Heart left ventricle (tissue), 16 donors: ENCODE measurements at regions not wholly inside any gene's neighbourhood (a gene's known extent, or its start where the extent isn't known, plus 50 kb on each side); places are given as distances from the start of the nearest gene placed in this dataset.

ENCODE experiments used
- ATAC-seq, 4 donors: fragments of 200-7000 bp; cut with Tn5 transposase; one replicate each; pipeline ENCODE4 v1.9.1; 2020 to 2022; ENCODE audit warnings: moderate library complexity in 4 of 4, mild to moderate bottlenecking in 3 of 4, moderate number of reproducible peaks in 1 of 4
- DNase-seq, 5 donors: peaks; one replicate each; pipeline ENCODE4 v3.0.0-alpha.2; 2020
- H3K27ac ChIP-seq, 12 donors: fragments of 200-600 bp; sonication (generic) in 4 of 12; one replicate each; pipeline versions ENCODE4 v1.5.0 to v1.8.0; 2016 to 2022; ENCODE audit warnings: mild to moderate bottlenecking in 2 of 12
- H3K27me3 ChIP-seq, 9 donors: fragments of 200-600 bp; sonication (generic) in 2 of 9; one replicate each; pipeline versions ENCODE4 v1.5.1 to v1.8.0; 2016 to 2022; ENCODE audit warnings: mild to moderate bottlenecking in 3 of 9
- H3K36me3 ChIP-seq, 9 donors: fragments of 200-600 bp; sonication (generic) in 2 of 9; one replicate each; pipeline versions ENCODE4 v1.5.0 to v1.8.0; 2018 to 2022; ENCODE audit warnings: mild to moderate bottlenecking in 2 of 9
- H3K4me1 ChIP-seq, 12 donors: fragments of 200-600 bp; sonication (generic) in 4 of 12; one replicate each; pipeline versions ENCODE4 v1.5.0 to v1.8.0; 2016 to 2022; ENCODE audit warnings: mild to moderate bottlenecking in 3 of 12
- H3K4me3 ChIP-seq, 12 donors: fragments of 200-600 bp; sonication (generic) in 4 of 12; one replicate each; pipeline versions ENCODE4 v1.5.0 to v1.8.0; 2017 to 2022; ENCODE audit warnings: mild to moderate bottlenecking in 9 of 12, moderate library complexity in 4 of 12
- H3K9me3 ChIP-seq, 12 donors: fragments of 200-600 bp; sonication (generic) in 4 of 12; one replicate each; pipeline versions ENCODE4 v1.5.0 to v1.8.0; 2016 to 2022; ENCODE audit warnings: mild to moderate bottlenecking in 1 of 12
- CTCF ChIP-seq, 12 donors: fragments of 200-600 bp; sonication (generic) in 4 of 12; IDR thresholded peaks; one replicate each; pipeline versions ENCODE4 v1.5.0 to v1.8.0; 2018 to 2022; ENCODE audit warnings: antibody characterized with exemption in 12 of 12, mild to moderate bottlenecking in 5 of 12
- POLR2A ChIP-seq, 2 donors: fragments of 450-650 bp; IDR thresholded peaks; one replicate each; pipeline ENCODE4 v1.6.1; 2017; ENCODE audit warnings: antibody characterized with exemption in 2 of 2, mild to moderate bottlenecking in 2 of 2, moderate library complexity in 2 of 2
- WGBS, 4 donors: extraction: QIAGEN DNeasy Blood & Tissue Kit in 2 of 4; methylation state at CpG; one replicate each; pipeline versions ENCODE4 v1.1.5 to v1.1.7; 2013 to 2018; 5-methylcytosine and 5-hydroxymethylcytosine counted together
- intact Hi-C, 10 donors: fragments of 100-400 bp; cut with DNase I; formaldehyde crosslinking; loops; one replicate each; pipeline versions ENCODE4 v1.11.1 to v1.14.2; 2022
- donor health status: ischemic (EF 13 %, LVEDD 7.1; RV severe dilation, severe dysfunction).
- donor health status: healthy with polysubstance abuse.
- donor health status: DM: no; HTN: yes; CAD: no.
- donor health status: DM: no; HTN: no; CAD: no.
- donor health status: ischemic (EF 25% LVEDD 6.9; RV normal size, moderate dysfunction).
- donor health status: ischemic (EF 25% LVEDD 5.7; RV mildly dilated, moderate dysfunction).
- donor health status: healthy.
- donor health status: DM: yes; HTN: yes; CAD: no.
- donor health status: ischemic (EF 35%, LVEDD 5.7; RV mildly dilated, moderate dysfunction).
- donor health status: nonischemic (EF 11% LVEDD 7.7; RV severe dilation, severe dysfunction).
- donor health status: DM: yes; HTN: yes; CAD: no.
- donor health status: PGD.
- donor health status: ischemic (EF 29% LVEDD 5.4; RV normal size, mild dysfunction).
- donor health status: nonischemic (EF 23%, LVEDD 6.1; RV moderate dilation, normal function).

GRCh38 chr1:213492161-213493041 lies 441.4 kb downstream of the RPS6KC1 start:
- ATAC-seq, result no peak
- no peaks in the 10 kb centered on the region for H3K36me3 ChIP-seq
- no peak overlapping the region for H3K4me3 ChIP-seq
- H3K27ac ChIP-seq, result no peak overlapping the region
- intact Hi-C loops, result no loop called here
- H3K9me3 ChIP-seq, result no peaks in the 10 kb centered on the region
- no peaks in the 10 kb centered on the region for H3K4me1 ChIP-seq
- WGBS, 4 donors, result 75 to 86% (median 81%) methylated on average over 21 of the region's 21 CpGs
- H3K27me3 ChIP-seq, result no peaks in the 10 kb centered on the region
- DNase-seq, result no peak
- TF ChIP-seq CTCF (IDR thresholded peaks at IDR 0.05), result no peak
- TF ChIP-seq POLR2A (IDR thresholded peaks at IDR 0.05), result no peak

DNA sequence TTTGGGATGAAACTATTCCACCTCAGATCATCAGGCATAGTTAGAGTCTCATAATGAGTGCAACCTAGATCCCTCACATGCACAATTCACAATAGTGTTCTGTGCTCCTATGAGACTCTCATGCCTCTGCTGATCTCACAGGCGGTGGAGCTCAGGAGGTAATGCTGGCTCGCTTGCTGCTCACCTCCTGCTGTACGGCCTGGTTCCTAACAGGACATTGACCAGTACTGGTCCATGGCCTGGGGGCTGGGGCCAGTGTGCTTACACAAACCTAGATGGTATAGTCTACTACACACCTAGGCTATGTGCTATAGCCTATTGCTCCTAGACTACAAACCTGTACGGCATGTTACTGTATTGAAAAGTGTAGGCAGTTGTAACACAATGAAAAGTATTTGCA lies 448.4 kb downstream of the RPS6KC1 start:
- no peak for ATAC-seq
- 90 to 97% (median 94%) methylated on average over 4 of the region's 4 CpGs for WGBS, 4 donors
- Histone ChIP-seq H3K4me3 (no peak overlapping the region), H3K4me1 (no peaks in the 10 kb centered on the region), H3K9me3 (peaks cover 0 to 18% (median 0%) of the 10 kb centered on the region in 12 donors), H3K27ac (no peak overlapping the region), H3K36me3 (no peaks in the 10 kb centered on the region), H3K27me3 (no peaks in the 10 kb centered on the region)
- DNase-seq, result no peak
- intact Hi-C loops, result no loop called here
- TF ChIP-seq CTCF (IDR thresholded peaks at IDR 0.05) (no peak), POLR2A (IDR thresholded peaks at IDR 0.05) (no peak)

DNA sequence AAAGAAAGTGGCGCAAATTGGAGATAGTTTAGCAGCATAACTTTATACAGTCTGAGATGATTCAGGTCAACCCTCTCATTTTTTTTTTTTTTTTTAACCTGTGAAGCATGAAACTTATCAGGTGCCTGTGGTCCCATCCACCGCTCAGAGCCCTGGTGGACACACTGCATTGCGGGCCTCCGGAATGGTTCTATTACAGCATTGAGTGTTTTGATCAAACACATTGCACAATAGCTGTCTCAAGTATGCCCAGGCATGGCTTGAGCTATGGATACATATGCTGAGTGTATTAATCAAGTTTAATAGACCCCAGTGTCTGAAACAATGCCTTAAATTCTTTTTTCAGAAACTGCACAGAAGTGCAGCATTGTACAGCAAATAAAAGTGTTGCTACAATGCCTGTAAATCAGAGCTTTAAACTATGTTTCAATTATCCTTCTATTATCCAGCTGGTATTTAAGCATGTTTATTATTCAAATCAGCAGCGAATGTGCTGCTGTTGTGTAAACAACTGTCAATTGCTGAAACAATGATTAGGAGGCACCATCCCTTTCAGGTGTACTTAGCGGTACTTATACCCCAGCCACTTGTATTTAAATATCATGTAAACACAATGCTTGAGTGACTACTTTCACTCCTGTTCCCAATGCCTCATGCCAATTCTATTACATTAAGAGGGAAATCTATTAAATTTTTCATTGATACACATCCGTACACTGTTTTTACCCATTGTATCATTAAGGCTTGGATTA lies 456.6 kb downstream of the RPS6KC1 start:
- TF ChIP-seq CTCF (IDR thresholded peaks at IDR 0.05), result no peak
- TF ChIP-seq POLR2A (IDR thresholded peaks at IDR 0.05), result no peak
- H3K27ac ChIP-seq, result no peak overlapping the region
- DNase-seq (no peak), ATAC-seq (no peak)
- peaks cover 0 to 26% (median 0%) of the 10 kb centered on the region in 12 donors for H3K9me3 ChIP-seq
- intact Hi-C loops, result no loop called here
- H3K27me3 ChIP-seq, result no peaks in the 10 kb centered on the region
- no peaks in the 10 kb centered on the region for H3K36me3 ChIP-seq
- 79 to 82% (median 81%) methylated on average over 7 of the region's 7 CpGs for WGBS, 4 donors
- H3K4me1 ChIP-seq, result no peaks in the 10 kb centered on the region
- H3K4me3 ChIP-seq, result no peak overlapping the region

- ATAC-seq (no peak), DNase-seq (no peak)
- Histone ChIP-seq H3K27me3 (no peaks in the 10 kb centered on the region), H3K9me3 (no peaks in the 10 kb centered on the region), H3K4me1 (no peaks in the 10 kb centered on the region), H3K4me3 (no peak overlapping the region), H3K27ac (no peak overlapping the region), H3K36me3 (no peaks in the 10 kb centered on the region)
- WGBS, 4 donors, result 46 to 66% (median 65%) methylated on average over 4 of the region's 4 CpGs
- TF ChIP-seq POLR2A (IDR thresholded peaks at IDR 0.05) (no peak), CTCF (IDR thresholded peaks at IDR 0.05) (no peak)
- intact Hi-C loops, result no loop called here
Measured at GRCh38 chr1:213511173-213511572, 460.1 kb downstream of the RPS6KC1 start.
